Upper lobe of left lung (tissue), 6 donors: ENCODE measurements at regions not wholly inside any gene's neighbourhood (a gene's known extent, or its start where the extent isn't known, plus 50 kb on each side); places are given as distances from the start of the nearest gene placed in this dataset.
"Not testable (repeated sequence)": the region's sequence is repeated elsewhere in the genome, so short reads cannot be mapped to it uniquely, and the experiment has no call there.

Experiments
- ATAC-seq, 2 donors: fragments of 200-7000 bp; cut with Tn5 transposase; one replicate each; pipeline ENCODE4 v1.9.1; 2022; ENCODE audit warnings: mild to moderate bottlenecking in 2 of 2, moderate library complexity in 2 of 2; ENCODE audit not compliant: low FRiP score in 2 of 2
- DNase-seq, 2 donors: peaks; one replicate each; pipeline ENCODE4 v3.0.0-alpha.2; 2019 to 2020
- H3K27ac ChIP-seq, 4 donors: fragments of 200-600 bp; sonication (generic); one replicate each; pipeline ENCODE4 v1.5.1; 2016 to 2019
- H3K27me3 ChIP-seq, 4 donors: fragments of 200-600 bp; sonication (generic); one replicate each; pipeline ENCODE4 v1.5.1; 2017 to 2019
- H3K36me3 ChIP-seq, 4 donors: fragments of 200-600 bp; sonication (generic); one replicate each; pipeline ENCODE4 v1.5.1; 2016 to 2019
- H3K4me1 ChIP-seq, 4 donors: fragments of 200-600 bp; sonication (generic); one replicate each; pipeline ENCODE4 v1.5.1; 2018 to 2019
- H3K4me3 ChIP-seq, 4 donors: fragments of 200-600 bp; sonication (generic); one replicate each; pipeline ENCODE4 v1.5.1; 2017 to 2019; ENCODE audit warnings: mild to moderate bottlenecking in 2 of 4, moderate library complexity in 1 of 4
- H3K9me3 ChIP-seq, 4 donors: fragments of 200-600 bp; sonication (generic); one replicate each; pipeline ENCODE4 v1.5.1; 2018 to 2019
- EP300 ChIP-seq, 4 donors: sonication (generic); formaldehyde crosslinking; IDR thresholded peaks; one replicate each; pipeline ENCODE4 v1.5.1; 2017; ENCODE audit warnings: antibody characterized with exemption in 4 of 4, control low read depth in 2 of 4
- POLR2A ChIP-seq, 4 donors: fragments of 450-650 bp; IDR thresholded peaks; one replicate each; pipeline ENCODE4 v1.5.1; 2016 to 2017; ENCODE audit warnings: antibody characterized with exemption in 4 of 4, mild to moderate bottlenecking in 2 of 4
- POLR2AphosphoS5 ChIP-seq, 2 donors: sonication (generic); formaldehyde crosslinking; IDR thresholded peaks; one replicate each; pipeline ENCODE4 v1.5.1; 2017; ENCODE audit warnings: antibody characterized with exemption in 2 of 2
- WGBS, 2 donors: methylation state at CpG; one replicate each; pipeline ENCODE4 v1.1.5; 2017 to 2018; 5-methylcytosine and 5-hydroxymethylcytosine counted together
- TF ChIP-seq, protein P1 (sequence below), 6 experiments: fragments of 450-650 bp in 4 of 6; fragments of 200-600 bp in 2 of 6; sonication (generic) in 2 of 6; IDR thresholded peaks; one replicate each; pipeline ENCODE4 v1.5.1; 2016 to 2019; ENCODE audit warnings: antibody characterized with exemption in 6 of 6
- donor health status: DM: no; HTN: no; CAD: no; lungs with moderate emphysema.
- donor health status: DM: no; HTN: yes; CAD: no; lungs with severe emphysema.

- Histone ChIP-seq H3K27me3 (no peaks in the 10 kb centered on the region), H3K4me3 (no peak overlapping the region), H3K36me3 (no peaks in the 10 kb centered on the region), H3K9me3 (peaks cover 0 to 13% (median 10%) of the 10 kb centered on the region in 4 donors), H3K27ac (no peak overlapping the region), H3K4me1 (no peaks in the 10 kb centered on the region)
- no peak for TF ChIP-seq EP300 (IDR thresholded peaks at IDR 0.05)
- TF ChIP-seq POLR2A (IDR thresholded peaks at IDR 0.05), result no peak
- DNase-seq, result no peak
- WGBS, 2 donors, result 85 to 86% methylated on average over 2 of the region's 2 CpGs
- no peak for ATAC-seq
These were observed 251.1 kb upstream of the BTG1 start for GRCh38 chr12:92396647-92397252.

DNA sequence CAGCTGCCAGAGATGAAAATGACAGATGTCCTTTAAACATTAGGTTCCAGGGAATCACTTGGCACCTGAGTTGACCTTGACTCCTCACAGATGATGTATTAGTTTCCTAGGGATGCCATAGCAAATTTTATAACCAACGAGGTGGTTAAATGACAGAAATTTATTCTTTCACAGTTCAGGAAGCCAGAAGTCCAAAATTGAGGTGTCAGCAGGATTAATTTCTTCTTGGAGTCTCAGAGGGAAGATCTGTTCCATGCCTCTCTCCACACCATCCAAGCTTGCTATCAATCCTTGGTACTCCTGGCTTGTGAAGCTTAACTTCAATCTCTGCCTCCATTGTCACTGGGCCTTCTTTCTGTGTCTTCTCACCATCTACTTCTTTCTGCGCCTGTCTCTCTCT, 249.7 kb upstream of the BTG1 start:
- Histone ChIP-seq H3K27me3 (no peaks in the 10 kb centered on the region), H3K27ac (no peak overlapping the region), H3K4me3 (no peak overlapping the region), H3K9me3 (peaks cover 0 to 13% (median 10%) of the 10 kb centered on the region in 4 donors), H3K4me1 (no peaks in the 10 kb centered on the region), H3K36me3 (no peaks in the 10 kb centered on the region)
- DNase-seq (no peak), ATAC-seq (no peak)
- TF ChIP-seq EP300 (IDR thresholded peaks at IDR 0.05) (no peak), POLR2AphosphoS5 (IDR thresholded peaks at IDR 0.05) (no peak), POLR2A (IDR thresholded peaks at IDR 0.05) (no peak)
- TF ChIP-seq, protein P1, sequence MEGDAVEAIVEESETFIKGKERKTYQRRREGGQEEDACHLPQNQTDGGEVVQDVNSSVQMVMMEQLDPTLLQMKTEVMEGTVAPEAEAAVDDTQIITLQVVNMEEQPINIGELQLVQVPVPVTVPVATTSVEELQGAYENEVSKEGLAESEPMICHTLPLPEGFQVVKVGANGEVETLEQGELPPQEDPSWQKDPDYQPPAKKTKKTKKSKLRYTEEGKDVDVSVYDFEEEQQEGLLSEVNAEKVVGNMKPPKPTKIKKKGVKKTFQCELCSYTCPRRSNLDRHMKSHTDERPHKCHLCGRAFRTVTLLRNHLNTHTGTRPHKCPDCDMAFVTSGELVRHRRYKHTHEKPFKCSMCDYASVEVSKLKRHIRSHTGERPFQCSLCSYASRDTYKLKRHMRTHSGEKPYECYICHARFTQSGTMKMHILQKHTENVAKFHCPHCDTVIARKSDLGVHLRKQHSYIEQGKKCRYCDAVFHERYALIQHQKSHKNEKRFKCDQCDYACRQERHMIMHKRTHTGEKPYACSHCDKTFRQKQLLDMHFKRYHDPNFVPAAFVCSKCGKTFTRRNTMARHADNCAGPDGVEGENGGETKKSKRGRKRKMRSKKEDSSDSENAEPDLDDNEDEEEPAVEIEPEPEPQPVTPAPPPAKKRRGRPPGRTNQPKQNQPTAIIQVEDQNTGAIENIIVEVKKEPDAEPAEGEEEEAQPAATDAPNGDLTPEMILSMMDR (IDR thresholded peaks at IDR 0.05), result no peak
- 91 to 92% methylated on average over 2 of the region's 2 CpGs for WGBS, 2 donors

- no peak for DNase-seq
These were observed 249.2 kb upstream of the BTG1 start for GRCh38 chr12:92394895-92395294.

GRCh38 chr12:92393504-92393903, 247.9 kb upstream of the BTG1 start:
- H3K9me3 ChIP-seq, result peaks cover 0 to 13% (median 10%) of the 10 kb centered on the region in 4 donors
- 88 to 99% methylated on average over 7 of the region's 7 CpGs for WGBS, 2 donors
- no peaks in the 10 kb centered on the region for H3K4me1 ChIP-seq

More at GRCh38 chr12:92394895-92395294, 249.2 kb upstream of the BTG1 start:
- 92 to 95% methylated on average over 1 of the region's 1 CpG for WGBS, 2 donors
- ATAC-seq, result no peak
- TF ChIP-seq POLR2AphosphoS5 (IDR thresholded peaks at IDR 0.05) (no peak), POLR2A (IDR thresholded peaks at IDR 0.05) (no peak), EP300 (IDR thresholded peaks at IDR 0.05) (no peak)
- TF ChIP-seq, protein P1 (IDR thresholded peaks at IDR 0.05), result no peak
- no peak overlapping the region for H3K27ac ChIP-seq
- H3K27me3 ChIP-seq, result no peaks in the 10 kb centered on the region
- no peak overlapping the region for H3K4me3 ChIP-seq
- H3K36me3 ChIP-seq, result no peaks in the 10 kb centered on the region
- H3K4me1 ChIP-seq, result no peaks in the 10 kb centered on the region
- peaks cover 0 to 13% (median 10%) of the 10 kb centered on the region in 4 donors for H3K9me3 ChIP-seq

DNA sequence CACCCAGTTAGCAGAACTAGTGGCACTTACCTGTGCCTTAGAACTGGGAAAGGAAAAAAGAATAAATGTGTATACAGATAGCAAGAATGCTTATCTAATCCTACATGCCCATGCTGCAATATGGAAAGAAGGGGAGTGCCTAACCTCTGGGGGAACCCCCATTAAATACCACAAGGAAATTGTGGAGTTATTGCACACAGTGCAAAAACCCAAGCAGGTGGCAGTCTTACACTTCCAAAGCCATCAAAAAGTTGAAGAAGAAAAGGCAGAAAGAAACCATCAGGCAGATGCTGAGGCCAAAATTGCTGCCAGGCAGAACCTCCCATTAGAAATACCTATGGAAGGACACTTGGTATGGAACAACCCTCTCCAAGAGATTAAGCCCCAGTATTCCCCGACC, 246.1 kb upstream of the BTG1 start:
- 88 to 92% methylated on average over 1 of the region's 1 CpG for WGBS, 2 donors
- H3K4me3 ChIP-seq, result not testable (repeated sequence)

More at GRCh38 chr12:92393504-92393903, 247.9 kb upstream of the BTG1 start:
- TF ChIP-seq POLR2AphosphoS5 (IDR thresholded peaks at IDR 0.05) (no peak), POLR2A (IDR thresholded peaks at IDR 0.05) (no peak)
- Histone ChIP-seq H3K27me3 (no peaks in the 10 kb centered on the region), H3K4me3 (no peak overlapping the region), H3K36me3 (no peaks in the 10 kb centered on the region), H3K27ac (no peak overlapping the region)
- ATAC-seq (no peak), DNase-seq (no peak)

GRCh38 chr12:92389466-92389865, 243.8 kb upstream of the BTG1 start:
- H3K27me3 ChIP-seq, result no peaks in the 10 kb centered on the region
- H3K4me1 ChIP-seq, result no peaks in the 10 kb centered on the region
- H3K36me3 ChIP-seq, result no peaks in the 10 kb centered on the region
- H3K27ac ChIP-seq, result no peak overlapping the region
- 61 to 65% methylated on average over 3 of the region's 3 CpGs for WGBS, 2 donors
- H3K9me3 ChIP-seq, result peaks cover 0 to 13% (median 10%) of the 10 kb centered on the region in 4 donors
- no peak for DNase-seq
- no peak for ATAC-seq
- TF ChIP-seq POLR2A (IDR thresholded peaks at IDR 0.05) (no peak), EP300 (IDR thresholded peaks at IDR 0.05) (no peak), POLR2AphosphoS5 (IDR thresholded peaks at IDR 0.05) (no peak)
- TF ChIP-seq, protein P1 (IDR thresholded peaks at IDR 0.05), result no peak
- H3K4me3 ChIP-seq, result no peak overlapping the region

More for the DNA sequence above, 246.1 kb upstream of the BTG1 start:
- DNase-seq, ATAC-seq, H3K27ac ChIP-seq, H3K4me1 ChIP-seq, H3K27me3 ChIP-seq, H3K36me3 ChIP-seq: not testable (repeated sequence)
- H3K9me3 ChIP-seq, result peaks cover 0 to 13% (median 10%) of the 10 kb centered on the region in 4 donors
